H1 (cell line): ENCODE measurements at regions not wholly inside any gene's neighbourhood (a gene's known extent, or its start where the extent isn't known, plus 50 kb on each side); places are given as distances from the start of the nearest gene placed in this dataset.

ENCODE experiments used
- CTCF ChIA-PET: fragments of 300-600 bp; sonication (Branson Sonifier 250); formaldehyde crosslinking; loops from one replicate; lab custom pipeline; 2021; ENCODE audit not compliant: partially characterized antibody; lab: Charles Lee
- POLR2A ChIA-PET: fragments of 300-600 bp; sonication (Branson Sonifier 250); formaldehyde crosslinking; loops from one replicate; lab custom pipeline; 2021; ENCODE audit warnings: inconsistent platforms; ENCODE audit not compliant: partially characterized antibody; lab: Charles Lee
- DNase-seq, 2 experiments: peaks; one replicate each; pipeline versions ENCODE4 v3.0.0 to v3.0.0-alpha.2; 2010 to 2022; ENCODE audit warnings: low spot score in 2 of 2, low read depth in 1 of 2, mixed read lengths in 1 of 2
- FAIRE-seq: peaks from 2 replicates; lab custom pipeline; 2011; peaks lifted over from hg19 to GRCh38; lab: Jason Lieb, UNC
- H2AFZ ChIP-seq: 2 replicates; pipeline ENCODE4 v1.8.1; 2012; ENCODE audit warnings: low read length, inconsistent platforms
- H2AK5ac ChIP-seq: 2 replicates; pipeline ENCODE4 v1.6.1; 2013; ENCODE audit warnings: low read depth, low read length
- H2BK120ac ChIP-seq: replicated peaks from 2 replicates; pipeline ENCODE3; 2013; ENCODE audit warnings: low read depth, low read length, inconsistent platforms
- H2BK12ac ChIP-seq: 2 replicates; pipeline ENCODE4 v1.6.1; 2013; ENCODE audit warnings: low read depth, low read length
- H2BK15ac ChIP-seq: 2 replicates; pipeline ENCODE4 v1.6.1; 2013; ENCODE audit warnings: low read length
- H2BK20ac ChIP-seq: 2 replicates; pipeline ENCODE4 v1.6.1; 2013; ENCODE audit warnings: low read length
- H2BK5ac ChIP-seq: 2 replicates; pipeline ENCODE4 v1.6.1; 2013; ENCODE audit warnings: low read depth, low read length
- H3K14ac ChIP-seq: 2 replicates; pipeline ENCODE4 v1.6.1; 2013; ENCODE audit warnings: inconsistent platforms; ENCODE audit not compliant: insufficient read length
- H3K18ac ChIP-seq: 2 replicates; pipeline ENCODE4 v1.6.1; 2013; ENCODE audit warnings: low read length; ENCODE audit errors: extremely low read depth
- H3K23ac ChIP-seq: 2 replicates; pipeline ENCODE4 v1.6.1; 2013; ENCODE audit warnings: inconsistent platforms; ENCODE audit not compliant: insufficient read length
- H3K23me2 ChIP-seq: 2 replicates; pipeline ENCODE4 v1.6.1; 2013; ENCODE audit warnings: low read depth, low read length
- H3K27ac ChIP-seq: 2 replicates; pipeline ENCODE4 v1.6.1; 2011; ENCODE audit warnings: low read depth, low read length, inconsistent platforms
- H3K27me3 ChIP-seq, 4 experiments: replicated peaks in 1 of 4; 1 replicate in 1 of 4; 2 replicates in 3 of 4; pipeline versions ENCODE4 v1.6.1 to v1.8.1; 2011 to 2013; ENCODE audit warnings: low read length in 3 of 4, mild to moderate bottlenecking in 3 of 4, inconsistent platforms in 2 of 4, mixed read lengths in 2 of 4, moderate library complexity in 1 of 4; ENCODE audit not compliant: control insufficient read depth in 3 of 4, insufficient read depth in 3 of 4; ENCODE audit errors: extremely low read depth in 1 of 4
- H3K36me3 ChIP-seq, 4 experiments: 2 replicates each; pipeline versions ENCODE4 v1.6.1 to v1.8.1; 2011 to 2013; ENCODE audit warnings: mild to moderate bottlenecking in 4 of 4, low read length in 3 of 4, moderate library complexity in 2 of 4, control low read depth in 1 of 4, inconsistent platforms in 1 of 4; ENCODE audit not compliant: insufficient read depth in 4 of 4, control insufficient read depth in 2 of 4
- H3K4ac ChIP-seq: replicated peaks from 2 replicates; pipeline ENCODE3; 2013; ENCODE audit warnings: low read length, low read depth, mixed read lengths, inconsistent platforms; ENCODE audit not compliant: insufficient read length
- H3K4me1 ChIP-seq, 4 experiments: replicated peaks in 1 of 4; 1 replicate in 1 of 4; 2 replicates in 3 of 4; pipeline versions ENCODE4 v1.6.1 to v1.8.1; 2011 to 2013; ENCODE audit warnings: low read length in 3 of 4, inconsistent platforms in 2 of 4, mixed read lengths in 1 of 4; ENCODE audit not compliant: insufficient read depth in 4 of 4, control insufficient read depth in 3 of 4
- H3K4me2 ChIP-seq, 2 experiments: 2 replicates each; pipeline versions ENCODE4 v1.6.1 to v1.8.1; 2011 to 2013; ENCODE audit warnings: low read depth in 2 of 2, low read length in 2 of 2, control low read depth in 1 of 2, inconsistent platforms in 1 of 2, mild to moderate bottlenecking in 1 of 2; ENCODE audit not compliant: insufficient read depth in 1 of 2
- H3K4me3 ChIP-seq, 4 experiments: fragments of 200-600, 300-600 bp in 1 of 4; sonication (generic), shearing (Covaris generic), sonication (Bioruptor Twin) in 1 of 4; 2 replicates each; pipeline versions ENCODE4 v1.5.1 to v1.8.1; 2011 to 2016; ENCODE audit warnings: low read length in 4 of 4, low read depth in 3 of 4, control low read depth in 2 of 4, inconsistent platforms in 2 of 4, mild to moderate bottlenecking in 2 of 4, mixed read lengths in 1 of 4, moderate library complexity in 1 of 4; ENCODE audit not compliant: insufficient read depth in 2 of 4; ENCODE audit errors: extremely low read depth in 1 of 4
- H3K56ac ChIP-seq: replicated peaks from 2 replicates; pipeline ENCODE3; 2013; ENCODE audit warnings: low read depth, mild to moderate bottlenecking, mixed read lengths, low read length, inconsistent platforms; ENCODE audit not compliant: insufficient read length
- H3K79me1 ChIP-seq: 2 replicates; pipeline ENCODE4 v1.6.1; 2013; ENCODE audit warnings: low read depth, low read length, control low read depth
- H3K79me2 ChIP-seq, 2 experiments: 2 replicates each; pipeline versions ENCODE4 v1.6.1 to v1.8.1; 2012 to 2013; ENCODE audit warnings: low read length in 2 of 2, mild to moderate bottlenecking in 2 of 2, inconsistent platforms in 1 of 2; ENCODE audit not compliant: insufficient read depth in 2 of 2, control insufficient read depth in 1 of 2
- H3K9ac ChIP-seq, 4 experiments: replicated peaks in 1 of 4; 1 replicate in 1 of 4; 2 replicates in 3 of 4; pipeline versions ENCODE4 v1.6.1 to v1.8.1; 2011 to 2013; ENCODE audit warnings: low read depth in 3 of 4, low read length in 3 of 4, control low read depth in 2 of 4, mild to moderate bottlenecking in 2 of 4, moderate library complexity in 2 of 4, inconsistent platforms in 1 of 4; ENCODE audit errors: extremely low read depth in 1 of 4
- H3K9me3 ChIP-seq, 2 experiments: 2 replicates each; pipeline versions ENCODE4 v1.6.1 to v1.8.1; 2012 to 2013; ENCODE audit warnings: mild to moderate bottlenecking in 2 of 2, moderate library complexity in 2 of 2, control low read depth in 1 of 2, inconsistent platforms in 1 of 2, low read depth in 1 of 2, low read length in 1 of 2, mixed read lengths in 1 of 2; ENCODE audit not compliant: insufficient read depth in 2 of 2
- H4K20me1 ChIP-seq, 2 experiments: replicated peaks in 1 of 2; 2 replicates each; pipeline versions ENCODE3 to v1.8.1; 2011 to 2013; ENCODE audit warnings: inconsistent platforms in 2 of 2, low read length in 2 of 2, mild to moderate bottlenecking in 1 of 2; ENCODE audit not compliant: insufficient read depth in 2 of 2, control insufficient read depth in 1 of 2
- H4K5ac ChIP-seq: 2 replicates; pipeline ENCODE4 v1.6.1; 2013; ENCODE audit warnings: low read length, low read depth, mixed read lengths, inconsistent platforms; ENCODE audit not compliant: insufficient read length
- H4K8ac ChIP-seq: 2 replicates; pipeline ENCODE4 v1.8.0; 2013; ENCODE audit warnings: mild to moderate bottlenecking, moderate library complexity, low read length, inconsistent platforms; ENCODE audit not compliant: insufficient read depth; ENCODE audit errors: extremely low read depth
- H4K91ac ChIP-seq: replicated peaks from 2 replicates; pipeline ENCODE3; 2013; ENCODE audit warnings: low read length, mixed read lengths, inconsistent platforms; ENCODE audit not compliant: insufficient read length
- WGBS, 2 experiments: shearing (Covaris generic) in 1 of 2; methylation state at CpG; one replicate each; pipeline versions ENCODE4 v1.1.6 to v1.1.7; 2013 to 2015; ENCODE audit warnings: low lambda C conversion rate in 2 of 2, mixed read lengths in 2 of 2, inconsistent platforms in 1 of 2, low coverage in 1 of 2, missing lambda C conversion rate in 1 of 2; ENCODE audit not compliant: insufficient replicate concordance in 2 of 2, insufficient coverage in 1 of 2, insufficient read length in 1 of 2; ENCODE audit errors: extremely low coverage in 1 of 2, missing lambda C conversion rate in 1 of 2; 5-methylcytosine and 5-hydroxymethylcytosine counted together
- TF ChIP-seq, protein P1 (sequence below): fragments of 300-600 bp; sonication (generic); IDR thresholded peaks from 2 replicates; pipeline ENCODE4 v1.7.1; 2012; ENCODE audit warnings: low read length, moderate library complexity, mild to moderate bottlenecking, inconsistent platforms; ENCODE audit not compliant: insufficient replicate concordance

DNA sequence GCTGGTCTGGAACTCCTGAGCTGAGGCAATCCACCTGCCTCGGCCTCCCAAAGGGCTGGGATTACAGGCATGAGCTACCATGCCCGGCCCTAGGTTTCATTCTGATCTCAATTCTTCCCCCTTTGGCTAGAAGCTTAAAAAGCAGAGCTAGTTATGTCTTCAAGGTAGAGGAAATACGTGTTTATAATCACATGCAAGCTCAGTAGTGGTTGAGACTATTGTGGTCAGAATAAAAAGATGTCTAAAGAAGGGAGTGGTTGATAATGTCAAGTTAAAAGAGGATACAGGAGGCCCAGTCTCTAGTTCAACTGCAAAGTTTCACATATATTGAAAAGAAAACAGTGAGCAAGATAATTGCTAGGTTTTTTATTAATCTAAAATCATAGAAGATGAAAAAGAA lies 807.8 kb upstream of the ACVR2A start:
- no peaks in the 10 kb centered on the region for H3K79me1 ChIP-seq
- no peak overlapping the region for H2BK20ac ChIP-seq
- ChIA-PET CTCF (interaction anchor here (0.7 to 1.2 kb wide), 2 partner anchors 295 to 659 kb away, joined by 3 read pairs; no protein-coding TSS in a partner anchor), POLR2A (no interaction called here)
- no peak overlapping the region for H2AK5ac ChIP-seq
- H2BK120ac ChIP-seq = no peak overlapping the region
- H2BK15ac ChIP-seq = no peak overlapping the region
- no peaks in the 10 kb centered on the region for H3K4me1 ChIP-seq
- H3K23me2 ChIP-seq = no peaks in the 10 kb centered on the region
- no peak overlapping the region for H3K56ac ChIP-seq
- no peaks in the 10 kb centered on the region for H4K20me1 ChIP-seq
- H3K36me3 ChIP-seq = no peaks in the 10 kb centered on the region
- H3K23ac ChIP-seq = no peak overlapping the region
- no peak for FAIRE-seq
- DNase-seq = no peak
- no peaks in the 10 kb centered on the region for H3K9me3 ChIP-seq
- H3K4me2 ChIP-seq = no peak overlapping the region
- H2BK5ac ChIP-seq = no peak overlapping the region
- no peak overlapping the region for H4K91ac ChIP-seq
- H4K5ac ChIP-seq = no peak overlapping the region
- no peaks in the 10 kb centered on the region for H3K27me3 ChIP-seq
- no peak overlapping the region for H2BK12ac ChIP-seq
- no peak overlapping the region for H3K18ac ChIP-seq
- no peak overlapping the region for H4K8ac ChIP-seq
- no peak overlapping the region for H3K14ac ChIP-seq
- H2AFZ ChIP-seq = no peak overlapping the region
- H3K4ac ChIP-seq = no peak overlapping the region
- H3K9ac ChIP-seq = no peak overlapping the region
- H3K4me3 ChIP-seq = no peak overlapping the region
- H3K27ac ChIP-seq = no peak overlapping the region
- H3K79me2 ChIP-seq = no peaks in the 10 kb centered on the region
- WGBS, 2 experiments = 86% methylated on average over 3 of the region's 3 CpGs; no CpG with 5 or more reads in 1 of the 2 experiments
- TF ChIP-seq, protein P1, sequence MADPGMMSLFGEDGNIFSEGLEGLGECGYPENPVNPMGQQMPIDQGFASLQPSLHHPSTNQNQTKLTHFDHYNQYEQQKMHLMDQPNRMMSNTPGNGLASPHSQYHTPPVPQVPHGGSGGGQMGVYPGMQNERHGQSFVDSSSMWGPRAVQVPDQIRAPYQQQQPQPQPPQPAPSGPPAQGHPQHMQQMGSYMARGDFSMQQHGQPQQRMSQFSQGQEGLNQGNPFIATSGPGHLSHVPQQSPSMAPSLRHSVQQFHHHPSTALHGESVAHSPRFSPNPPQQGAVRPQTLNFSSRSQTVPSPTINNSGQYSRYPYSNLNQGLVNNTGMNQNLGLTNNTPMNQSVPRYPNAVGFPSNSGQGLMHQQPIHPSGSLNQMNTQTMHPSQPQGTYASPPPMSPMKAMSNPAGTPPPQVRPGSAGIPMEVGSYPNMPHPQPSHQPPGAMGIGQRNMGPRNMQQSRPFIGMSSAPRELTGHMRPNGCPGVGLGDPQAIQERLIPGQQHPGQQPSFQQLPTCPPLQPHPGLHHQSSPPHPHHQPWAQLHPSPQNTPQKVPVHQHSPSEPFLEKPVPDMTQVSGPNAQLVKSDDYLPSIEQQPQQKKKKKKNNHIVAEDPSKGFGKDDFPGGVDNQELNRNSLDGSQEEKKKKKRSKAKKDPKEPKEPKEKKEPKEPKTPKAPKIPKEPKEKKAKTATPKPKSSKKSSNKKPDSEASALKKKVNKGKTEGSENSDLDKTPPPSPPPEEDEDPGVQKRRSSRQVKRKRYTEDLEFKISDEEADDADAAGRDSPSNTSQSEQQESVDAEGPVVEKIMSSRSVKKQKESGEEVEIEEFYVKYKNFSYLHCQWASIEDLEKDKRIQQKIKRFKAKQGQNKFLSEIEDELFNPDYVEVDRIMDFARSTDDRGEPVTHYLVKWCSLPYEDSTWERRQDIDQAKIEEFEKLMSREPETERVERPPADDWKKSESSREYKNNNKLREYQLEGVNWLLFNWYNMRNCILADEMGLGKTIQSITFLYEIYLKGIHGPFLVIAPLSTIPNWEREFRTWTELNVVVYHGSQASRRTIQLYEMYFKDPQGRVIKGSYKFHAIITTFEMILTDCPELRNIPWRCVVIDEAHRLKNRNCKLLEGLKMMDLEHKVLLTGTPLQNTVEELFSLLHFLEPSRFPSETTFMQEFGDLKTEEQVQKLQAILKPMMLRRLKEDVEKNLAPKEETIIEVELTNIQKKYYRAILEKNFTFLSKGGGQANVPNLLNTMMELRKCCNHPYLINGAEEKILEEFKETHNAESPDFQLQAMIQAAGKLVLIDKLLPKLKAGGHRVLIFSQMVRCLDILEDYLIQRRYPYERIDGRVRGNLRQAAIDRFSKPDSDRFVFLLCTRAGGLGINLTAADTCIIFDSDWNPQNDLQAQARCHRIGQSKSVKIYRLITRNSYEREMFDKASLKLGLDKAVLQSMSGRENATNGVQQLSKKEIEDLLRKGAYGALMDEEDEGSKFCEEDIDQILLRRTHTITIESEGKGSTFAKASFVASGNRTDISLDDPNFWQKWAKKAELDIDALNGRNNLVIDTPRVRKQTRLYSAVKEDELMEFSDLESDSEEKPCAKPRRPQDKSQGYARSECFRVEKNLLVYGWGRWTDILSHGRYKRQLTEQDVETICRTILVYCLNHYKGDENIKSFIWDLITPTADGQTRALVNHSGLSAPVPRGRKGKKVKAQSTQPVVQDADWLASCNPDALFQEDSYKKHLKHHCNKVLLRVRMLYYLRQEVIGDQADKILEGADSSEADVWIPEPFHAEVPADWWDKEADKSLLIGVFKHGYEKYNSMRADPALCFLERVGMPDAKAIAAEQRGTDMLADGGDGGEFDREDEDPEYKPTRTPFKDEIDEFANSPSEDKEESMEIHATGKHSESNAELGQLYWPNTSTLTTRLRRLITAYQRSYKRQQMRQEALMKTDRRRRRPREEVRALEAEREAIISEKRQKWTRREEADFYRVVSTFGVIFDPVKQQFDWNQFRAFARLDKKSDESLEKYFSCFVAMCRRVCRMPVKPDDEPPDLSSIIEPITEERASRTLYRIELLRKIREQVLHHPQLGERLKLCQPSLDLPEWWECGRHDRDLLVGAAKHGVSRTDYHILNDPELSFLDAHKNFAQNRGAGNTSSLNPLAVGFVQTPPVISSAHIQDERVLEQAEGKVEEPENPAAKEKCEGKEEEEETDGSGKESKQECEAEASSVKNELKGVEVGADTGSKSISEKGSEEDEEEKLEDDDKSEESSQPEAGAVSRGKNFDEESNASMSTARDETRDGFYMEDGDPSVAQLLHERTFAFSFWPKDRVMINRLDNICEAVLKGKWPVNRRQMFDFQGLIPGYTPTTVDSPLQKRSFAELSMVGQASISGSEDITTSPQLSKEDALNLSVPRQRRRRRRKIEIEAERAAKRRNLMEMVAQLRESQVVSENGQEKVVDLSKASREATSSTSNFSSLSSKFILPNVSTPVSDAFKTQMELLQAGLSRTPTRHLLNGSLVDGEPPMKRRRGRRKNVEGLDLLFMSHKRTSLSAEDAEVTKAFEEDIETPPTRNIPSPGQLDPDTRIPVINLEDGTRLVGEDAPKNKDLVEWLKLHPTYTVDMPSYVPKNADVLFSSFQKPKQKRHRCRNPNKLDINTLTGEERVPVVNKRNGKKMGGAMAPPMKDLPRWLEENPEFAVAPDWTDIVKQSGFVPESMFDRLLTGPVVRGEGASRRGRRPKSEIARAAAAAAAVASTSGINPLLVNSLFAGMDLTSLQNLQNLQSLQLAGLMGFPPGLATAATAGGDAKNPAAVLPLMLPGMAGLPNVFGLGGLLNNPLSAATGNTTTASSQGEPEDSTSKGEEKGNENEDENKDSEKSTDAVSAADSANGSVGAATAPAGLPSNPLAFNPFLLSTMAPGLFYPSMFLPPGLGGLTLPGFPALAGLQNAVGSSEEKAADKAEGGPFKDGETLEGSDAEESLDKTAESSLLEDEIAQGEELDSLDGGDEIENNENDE = no peak
